GM19239 (cell line): ENCODE measurements at regions not wholly inside any gene's neighbourhood (a gene's known extent, or its start where the extent isn't known, plus 50 kb on each side); places are given as distances from the start of the nearest gene placed in this dataset.

Source experiments
- DNase-seq: peaks from one replicate; pipeline ENCODE4 v3.0.0; 2011; ENCODE audit warnings: low spot score; ENCODE audit not compliant: insufficient read length
- FAIRE-seq: peaks from 2 replicates; lab custom pipeline; 2011; peaks lifted over from hg19 to GRCh38; lab: Jason Lieb, UNC

- DNase-seq (no peak), FAIRE-seq (no peak)
These were observed 117.3 kb upstream of the NOCT start for GRCh38 chr4:138898282-138898681.

DNA sequence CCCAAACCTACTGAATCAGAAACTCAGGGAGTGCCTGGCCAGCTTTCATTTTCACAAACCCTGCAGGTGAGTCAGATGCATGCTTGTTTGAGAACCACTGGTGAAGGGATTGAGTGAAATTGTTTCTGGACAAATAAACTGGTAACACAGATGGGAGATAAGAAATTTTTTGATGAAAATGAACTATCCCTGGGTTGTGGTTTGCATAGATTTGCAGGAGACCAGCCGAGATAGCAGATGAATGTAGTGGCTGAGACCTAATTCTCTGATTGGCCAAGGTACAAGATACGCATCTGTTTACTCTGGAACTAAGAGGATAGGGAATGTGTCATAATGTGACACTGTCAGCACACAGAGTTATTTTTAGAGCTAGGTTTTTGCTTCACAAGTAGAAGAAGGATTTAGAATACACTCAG, 117.8 kb upstream of the NOCT start:
- DNase-seq (no peak), FAIRE-seq (no peak)

DNA sequence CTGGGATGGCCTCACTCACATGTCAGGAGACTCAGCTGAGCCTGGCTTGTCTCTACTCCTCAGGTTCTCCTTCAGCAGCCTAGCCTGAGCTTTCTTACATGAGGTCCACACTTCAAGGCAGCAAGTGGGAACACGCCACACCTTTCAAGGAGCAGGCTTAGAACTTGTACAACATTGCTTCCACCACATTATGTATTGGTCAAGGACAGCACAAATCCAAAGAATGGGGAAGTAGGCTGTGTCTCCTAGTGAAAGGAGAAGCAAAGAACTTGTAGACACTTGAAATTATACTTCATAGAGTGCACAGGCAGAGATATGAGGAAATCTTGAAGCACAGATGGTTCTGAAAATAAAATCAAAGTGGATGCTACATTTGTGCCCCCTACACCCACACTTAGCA, 120.9 kb upstream of the NOCT start:
- no peak for DNase-seq
- FAIRE-seq, result no peak

- DNase-seq, result no peak
- no peak for FAIRE-seq
These were observed 121.6 kb upstream of the NOCT start for GRCh38 chr4:138894011-138894410.

DNA sequence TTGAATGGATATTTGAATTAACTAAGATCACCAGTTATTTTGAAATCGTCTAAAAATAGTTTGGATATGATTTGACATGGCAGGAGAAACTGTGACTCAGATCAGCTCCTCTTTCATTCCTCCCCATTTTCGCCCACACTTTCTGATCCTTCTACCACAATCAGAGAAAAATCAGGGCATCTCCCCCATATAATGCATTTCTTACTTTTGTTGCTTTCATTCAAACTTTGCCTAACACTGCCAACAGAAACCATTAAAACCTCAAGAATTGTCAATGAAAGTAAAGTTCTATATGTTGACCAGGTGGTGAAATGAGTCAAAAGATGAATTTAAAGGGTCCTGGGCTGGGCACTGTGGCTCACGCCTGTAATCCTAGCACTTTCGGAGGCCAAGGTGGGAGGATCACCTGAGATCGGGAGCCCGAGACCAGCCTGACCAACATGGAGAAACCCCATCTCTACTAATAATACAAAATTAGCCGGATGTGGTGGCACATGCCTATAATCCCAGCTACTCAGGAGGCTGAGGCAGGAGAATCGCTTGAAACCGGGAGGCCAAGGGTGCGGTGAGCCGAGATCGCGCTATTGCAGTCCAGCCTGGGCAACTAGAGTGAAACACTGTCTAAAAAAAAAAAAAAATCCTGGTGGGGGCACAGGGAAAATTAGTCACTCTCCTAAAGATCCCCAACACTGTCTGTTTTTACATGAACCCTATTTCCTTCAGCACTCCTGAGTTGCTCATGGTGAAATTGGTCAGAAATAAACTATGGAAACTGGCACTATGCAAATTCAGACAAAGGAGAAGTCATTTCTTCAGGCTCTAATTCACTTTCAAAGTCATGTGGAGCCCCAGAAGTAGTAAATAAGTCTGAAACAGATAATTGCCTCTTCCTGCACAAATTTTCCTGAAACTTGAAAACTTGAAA, 122.8 kb upstream of the NOCT start:
- FAIRE-seq (no peak), DNase-seq (no peak)

- no peak for DNase-seq
- FAIRE-seq, result no peak
These were observed 124.0 kb upstream of the NOCT start for GRCh38 chr4:138891631-138892031.

DNA sequence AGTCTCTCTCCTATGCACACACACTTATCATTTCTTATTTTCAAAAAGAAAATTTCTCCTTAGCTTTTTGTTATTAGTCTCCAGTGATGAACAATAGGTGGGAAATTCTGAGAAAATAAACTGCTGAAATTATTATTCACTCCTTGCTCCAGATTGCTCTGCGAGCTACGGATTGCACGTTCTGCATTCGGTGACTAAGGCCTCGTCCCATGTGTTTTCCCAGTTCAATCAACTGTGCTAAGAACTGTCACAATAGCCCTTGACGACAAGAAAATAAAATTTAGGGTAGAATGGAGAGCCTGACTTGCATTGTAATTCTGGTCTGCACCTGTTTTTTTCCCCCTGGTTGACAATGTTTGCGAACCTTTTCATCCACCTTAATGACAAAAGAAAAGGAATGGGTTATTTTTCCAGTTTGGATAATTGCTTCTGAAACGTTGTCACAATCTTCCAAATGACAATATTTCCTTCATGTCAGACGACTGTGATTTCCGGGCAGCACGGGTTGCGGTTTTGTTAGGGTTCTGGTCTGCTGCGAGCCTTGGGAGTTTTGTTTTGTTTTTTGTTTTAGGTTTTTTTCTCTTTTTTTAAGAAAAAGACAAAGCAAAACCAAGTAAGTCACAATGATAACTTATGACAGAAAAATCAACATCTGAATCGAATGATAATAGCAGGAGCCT, 124.5 kb upstream of the NOCT start:
- DNase-seq (no peak), FAIRE-seq (no peak)

DNA sequence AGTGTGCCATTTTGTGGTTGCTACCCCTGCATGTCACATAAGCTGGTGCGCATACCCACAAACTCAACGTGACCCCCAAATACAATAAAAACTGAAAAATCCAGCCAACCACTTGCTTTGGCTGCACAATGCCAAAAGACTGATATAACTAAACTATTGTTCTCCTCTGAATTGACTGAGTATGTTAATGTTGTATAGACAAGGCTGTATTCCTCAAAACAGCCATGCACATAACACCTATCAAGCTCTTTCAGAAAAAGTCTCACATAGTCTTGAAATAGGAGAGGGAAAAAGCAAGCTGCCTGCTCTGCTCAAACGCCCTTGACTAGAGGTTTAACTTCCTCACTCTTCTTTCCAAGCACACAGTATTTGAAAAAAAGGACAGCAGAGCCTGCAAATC, 126.4 kb upstream of the NOCT start:
- FAIRE-seq (no peak), DNase-seq (no peak)

DNA sequence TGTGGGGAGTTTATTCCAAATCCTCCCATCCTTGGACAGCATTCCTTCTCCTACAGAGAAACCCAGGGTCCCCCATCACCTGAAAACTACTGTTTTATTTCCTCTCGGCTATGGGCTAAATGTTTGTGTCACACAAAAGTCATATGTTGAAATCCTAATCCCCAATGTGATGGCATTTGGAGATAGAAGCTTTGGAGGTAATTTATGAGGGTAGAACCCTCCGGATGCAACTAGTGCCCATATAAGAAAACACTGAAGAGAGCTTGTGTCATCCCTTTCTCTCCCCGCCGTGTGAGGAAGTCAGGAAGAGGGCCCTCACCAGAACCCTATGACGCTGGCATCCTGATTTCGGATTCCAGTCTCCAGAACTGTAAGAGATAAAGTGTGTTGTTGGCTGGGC, 127.8 kb upstream of the NOCT start:
- no peak for FAIRE-seq
- DNase-seq, result no peak

- FAIRE-seq, result no peak
- DNase-seq, result no peak
These were observed 128.2 kb upstream of the NOCT start for GRCh38 chr4:138887341-138887740.

GRCh38 chr4:138879757-138880156, 135.8 kb upstream of the NOCT start:
- DNase-seq (no peak), FAIRE-seq (no peak)

GRCh38 chr4:138875891-138876608, 139.5 kb upstream of the NOCT start:
- DNase-seq, result no peak
- FAIRE-seq, result no peak

- DNase-seq (no peak), FAIRE-seq (no peak)
These were observed 144.1 kb upstream of the NOCT start for GRCh38 chr4:138871555-138871875.

GRCh38 chr4:138870737-138871554, 144.6 kb upstream of the NOCT start:
- FAIRE-seq, result peak; percentile 96

GRCh38 chr4:138869631-138870030, 145.9 kb upstream of the NOCT start:
- no peak for FAIRE-seq

More at GRCh38 chr4:138870737-138871554, 144.6 kb upstream of the NOCT start:
- DNase-seq, result peak; percentile 44

GRCh38 chr4:138869165-138869564, 146.4 kb upstream of the NOCT start:
- no peak for FAIRE-seq
- DNase-seq, result no peak

More at GRCh38 chr4:138869631-138870030, 145.9 kb upstream of the NOCT start:
- no peak for DNase-seq

- no peak for FAIRE-seq
These were observed 147.0 kb upstream of the NOCT start for GRCh38 chr4:138868562-138868961.

GRCh38 chr4:138867404-138867803, 148.2 kb upstream of the NOCT start:
- FAIRE-seq (no peak), DNase-seq (no peak)

More at GRCh38 chr4:138868562-138868961, 147.0 kb upstream of the NOCT start:
- DNase-seq, result no peak

DNA sequence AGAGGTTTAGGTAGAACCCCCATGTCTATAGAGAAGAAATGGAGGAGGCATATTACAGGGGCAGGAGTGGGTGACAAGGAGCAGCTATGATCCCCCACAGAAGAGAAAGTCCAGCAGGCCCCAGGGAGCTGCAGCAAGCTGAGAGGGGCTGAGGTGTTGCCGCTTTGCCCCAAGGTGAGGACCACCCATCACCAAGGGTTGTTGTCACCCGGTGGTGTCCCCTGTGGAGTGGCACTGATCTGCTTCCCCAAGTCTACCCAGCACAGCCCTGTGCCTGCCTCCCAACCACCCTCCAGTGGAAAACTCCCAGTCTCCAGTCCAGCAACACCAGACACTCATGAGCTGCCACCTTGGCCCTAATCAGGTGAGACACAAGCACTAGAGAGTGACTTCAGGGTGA, 149.3 kb upstream of the NOCT start:
- DNase-seq, result no peak
- no peak for FAIRE-seq

DNA sequence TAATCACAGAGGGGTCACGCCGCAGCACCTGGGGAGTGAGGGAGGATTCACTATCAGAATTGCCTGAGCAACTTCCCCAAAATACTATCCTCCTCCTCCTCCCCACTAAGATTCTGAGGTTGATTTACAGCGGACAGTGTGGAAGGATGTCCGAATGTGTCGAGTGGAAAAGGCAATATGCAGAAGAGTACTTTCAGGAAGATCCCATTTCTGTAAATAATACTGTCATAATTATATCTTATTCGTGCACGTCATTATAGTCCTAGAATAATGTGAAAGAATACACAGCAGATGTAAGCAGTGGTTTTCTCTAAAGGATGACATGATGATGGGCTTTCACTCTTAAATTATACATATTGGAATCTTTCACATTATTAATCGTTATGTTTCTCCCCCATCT, 149.8 kb upstream of the NOCT start:
- no peak for DNase-seq

More for the DNA sequence above, 149.8 kb upstream of the NOCT start:
- no peak for FAIRE-seq
